ENCODE measurements at regions not wholly inside any gene's neighbourhood (a gene's known extent, or its start where the extent isn't known, plus 50 kb on each side); places are given as distances from the start of the nearest gene placed in this dataset.

- DNase-seq (ENCODE audit: low spot score): no peak
- TF ChIP-seq CTCF (IDR thresholded peaks at IDR 0.05; ENCODE audit: extremely low read depth, missing control alignments): no peak
These were observed 500.9 kb upstream of the ARRDC3 start for GRCh38 chr5:91884036-91884435.

GRCh38 chr5:91875196-91875779 lies 492.2 kb upstream of the ARRDC3 start:
- TF ChIP-seq CTCF (IDR thresholded peaks at IDR 0.05; ENCODE audit: extremely low read depth, missing control alignments): no peak
- no peak for DNase-seq (ENCODE audit: low spot score)

- DNase-seq (ENCODE audit: low spot score): no peak
- no peak for TF ChIP-seq CTCF (IDR thresholded peaks at IDR 0.05; ENCODE audit: extremely low read depth, missing control alignments)
These were observed 484.7 kb upstream of the ARRDC3 start for GRCh38 chr5:91867799-91868198.

GRCh38 chr5:91865915-91866314 lies 482.8 kb upstream of the ARRDC3 start:
- no peak for DNase-seq (ENCODE audit: low spot score)
- no peak for TF ChIP-seq CTCF (IDR thresholded peaks at IDR 0.05; ENCODE audit: extremely low read depth, missing control alignments)

GRCh38 chr5:91864962-91865361 lies 481.8 kb upstream of the ARRDC3 start:
- DNase-seq (ENCODE audit: low spot score): no peak
- no peak for TF ChIP-seq CTCF (IDR thresholded peaks at IDR 0.05; ENCODE audit: extremely low read depth, missing control alignments)

- no peak for TF ChIP-seq CTCF (IDR thresholded peaks at IDR 0.05; ENCODE audit: extremely low read depth, missing control alignments)
- no peak for DNase-seq (ENCODE audit: low spot score)
These were observed 468.6 kb upstream of the ARRDC3 start for GRCh38 chr5:91851670-91852069.

GRCh38 chr5:91850031-91850430 lies 466.9 kb upstream of the ARRDC3 start:
- TF ChIP-seq CTCF (IDR thresholded peaks at IDR 0.05; ENCODE audit: extremely low read depth, missing control alignments): no peak
- DNase-seq (ENCODE audit: low spot score): no peak

All from GM20000 (cell line).